GM18505 (cell line): ENCODE measurements at regions not wholly inside any gene's neighbourhood (a gene's known extent, or its start where the extent isn't known, plus 50 kb on each side); places are given as distances from the start of the nearest gene placed in this dataset.

Experiments used
- ATAC-seq: cut with Tn5 transposase; IDR thresholded peaks from one replicate; pipeline ENCODE4 v1.9.1; 2021; ENCODE audit not compliant: unreplicated experiment
- POLR2A ChIP-seq: IDR thresholded peaks from 4 replicates; pipeline ENCODE4 v1.6.1; 2011; ENCODE audit warnings: borderline replicate concordance; ENCODE audit not compliant: insufficient read depth, insufficient read length; ENCODE audit errors: extremely low read depth

GRCh38 chr10:9654261-9654660 lies 1363.4 kb upstream of the CELF2 start:
- no peak for ATAC-seq
- no peak for TF ChIP-seq POLR2A

GRCh38 chr10:9656386-9656785 lies 1361.3 kb upstream of the CELF2 start:
- ATAC-seq: no peak
- no peak for TF ChIP-seq POLR2A

GRCh38 chr10:9656996-9657395 lies 1360.7 kb upstream of the CELF2 start:
- no peak for ATAC-seq
- TF ChIP-seq POLR2A: no peak

DNA sequence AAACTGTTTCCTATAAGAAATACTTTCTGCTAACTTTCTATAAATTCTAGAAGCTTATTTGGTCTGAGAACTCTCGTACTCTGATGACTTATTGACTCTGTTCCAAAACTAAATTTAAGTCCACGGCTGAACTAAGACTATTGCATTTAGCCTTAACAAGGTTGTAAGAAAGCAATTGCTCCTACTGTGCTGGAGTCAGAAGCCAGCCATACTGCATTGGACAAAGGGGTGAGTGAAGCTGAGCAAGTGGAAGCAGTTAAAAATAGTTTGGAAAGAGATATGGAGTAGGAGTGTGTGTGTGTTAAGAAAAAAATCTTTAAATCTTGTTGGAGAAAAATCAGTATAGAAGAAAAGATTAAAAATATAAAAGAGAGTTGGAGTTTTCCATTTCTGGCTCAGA lies 1360.1 kb upstream of the CELF2 start:
- ATAC-seq: no peak
- TF ChIP-seq POLR2A: no peak

DNA sequence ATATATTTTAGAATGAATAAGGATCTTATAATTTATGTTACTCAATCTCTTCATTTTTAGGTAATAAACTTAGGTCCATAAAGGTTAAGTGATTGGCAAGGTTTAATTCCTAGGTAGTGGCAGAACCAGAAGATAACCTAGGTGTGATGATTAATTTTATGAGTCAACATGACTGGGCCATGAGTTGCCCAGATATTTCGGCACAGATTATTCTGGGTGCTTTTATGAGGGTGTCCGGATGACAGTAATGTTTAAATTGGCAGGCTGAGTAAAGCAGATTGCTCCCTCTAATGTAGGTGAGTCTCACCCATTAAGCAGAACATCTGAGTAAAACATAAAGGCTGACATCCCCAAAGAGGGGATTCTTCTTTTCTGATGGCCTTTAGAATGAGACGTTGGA lies 1349.3 kb upstream of the CELF2 start:
- ATAC-seq: no peak
- no peak for TF ChIP-seq POLR2A

GRCh38 chr10:9670911-9671310 lies 1346.8 kb upstream of the CELF2 start:
- no peak for TF ChIP-seq POLR2A
- ATAC-seq: no peak

DNA sequence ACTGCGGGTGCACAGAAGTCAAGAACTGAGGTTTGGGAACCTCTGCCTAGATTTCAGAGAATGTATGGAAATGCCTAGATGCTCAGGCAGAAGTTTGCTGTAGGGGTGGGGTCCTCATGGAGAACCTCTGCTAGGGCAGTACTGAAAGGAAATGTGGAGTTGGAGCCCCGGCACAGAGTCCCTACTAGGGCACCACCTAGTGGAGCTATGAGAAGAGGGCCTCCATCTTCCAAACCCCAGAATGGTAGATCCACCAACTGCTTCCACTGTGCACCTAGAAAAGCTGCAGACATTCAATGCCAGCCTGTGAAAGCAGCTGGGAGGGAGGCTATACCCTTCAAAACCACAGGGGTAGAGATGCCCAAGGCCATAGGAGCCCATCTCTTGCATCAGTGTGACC lies 1336.0 kb upstream of the CELF2 start:
- TF ChIP-seq POLR2A: no peak
- ATAC-seq: no peak

DNA sequence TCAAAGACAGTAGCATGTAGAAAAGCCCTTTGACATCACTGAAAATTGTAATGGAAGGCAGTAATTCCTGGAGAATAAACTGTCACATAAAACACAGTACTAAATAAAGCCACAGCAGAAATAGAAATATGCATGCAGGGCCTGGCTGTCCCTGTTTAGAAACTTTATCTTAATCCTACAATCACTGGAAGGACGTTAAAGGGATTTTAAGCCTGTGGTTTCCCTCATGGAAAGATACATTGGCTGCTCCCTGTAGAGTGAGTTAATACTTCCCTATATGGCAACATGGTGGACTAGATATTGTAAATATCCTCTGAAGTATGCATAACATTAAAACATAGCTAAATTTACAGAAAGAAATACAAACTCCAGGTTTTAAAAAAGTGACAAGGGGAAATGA lies 1334.9 kb upstream of the CELF2 start:
- ATAC-seq: no peak
- no peak for TF ChIP-seq POLR2A

GRCh38 chr10:9684186-9684585 lies 1333.5 kb upstream of the CELF2 start:
- no peak for ATAC-seq
- no peak for TF ChIP-seq POLR2A

- no peak for TF ChIP-seq POLR2A
- no peak for ATAC-seq
Observed at GRCh38 chr10:9685596-9685995, 1332.1 kb upstream of the CELF2 start.

- TF ChIP-seq POLR2A: no peak
- no peak for ATAC-seq
Observed at GRCh38 chr10:9688711-9689110, 1329.0 kb upstream of the CELF2 start.

DNA sequence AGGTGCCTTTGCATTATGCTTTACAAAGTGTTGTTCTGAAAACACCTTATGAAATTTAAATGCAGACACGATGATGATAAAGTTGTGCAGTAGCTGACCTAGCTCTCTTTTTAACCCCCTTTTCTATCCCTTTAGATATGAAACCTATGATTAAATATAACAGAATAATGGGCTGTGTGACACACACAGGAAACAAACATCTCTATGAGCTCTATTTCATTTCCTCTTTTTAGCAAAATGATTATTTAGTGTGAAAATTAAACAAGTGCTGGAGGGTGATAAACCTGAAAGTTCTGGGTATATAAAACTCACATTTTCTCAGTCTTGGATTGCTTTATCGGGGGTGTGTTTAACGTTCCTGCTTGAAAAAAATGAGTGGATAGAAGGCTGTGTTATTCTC lies 1310.5 kb upstream of the CELF2 start:
- TF ChIP-seq POLR2A: no peak
- no peak for ATAC-seq

DNA sequence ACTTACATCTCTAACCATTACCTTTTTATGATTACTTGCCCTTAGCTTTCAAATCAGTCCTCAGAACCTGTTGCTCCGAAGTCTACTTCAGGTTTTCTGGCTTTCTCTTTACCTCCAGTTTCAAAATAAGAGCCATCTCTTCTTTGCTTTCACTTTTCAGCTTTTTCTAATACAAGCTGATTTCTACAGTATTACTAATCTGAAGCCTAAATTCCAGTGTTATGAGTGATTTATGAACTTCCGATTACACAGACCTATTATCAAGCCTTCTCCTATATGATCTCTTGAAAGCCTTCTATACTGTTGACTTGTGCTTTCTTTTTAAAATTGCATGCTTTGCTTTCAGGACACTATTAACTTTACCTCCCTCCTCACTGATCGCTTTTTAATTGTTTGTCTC lies 1307.8 kb upstream of the CELF2 start:
- TF ChIP-seq POLR2A: no peak
- ATAC-seq: no peak

DNA sequence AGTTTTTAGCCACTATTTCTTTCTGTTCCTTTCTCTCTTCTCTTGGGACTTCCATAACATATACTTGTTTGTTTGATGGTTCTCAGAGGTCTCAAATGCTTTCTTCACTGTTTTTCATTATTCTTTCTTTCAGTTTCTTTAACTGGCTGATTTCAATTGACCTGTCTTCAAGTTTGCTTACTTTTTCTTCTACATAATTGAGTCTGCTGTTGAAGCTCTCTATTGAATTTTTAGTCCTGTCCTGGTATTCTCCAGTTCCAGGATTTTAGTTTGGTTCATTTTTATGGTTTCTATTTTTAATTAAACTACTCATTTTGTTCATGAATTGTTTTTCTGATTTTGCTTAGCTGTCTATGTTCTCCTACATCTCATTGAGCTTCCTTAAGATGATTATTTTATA lies 1305.3 kb upstream of the CELF2 start:
- no peak for ATAC-seq
- TF ChIP-seq POLR2A: no peak

- TF ChIP-seq POLR2A: no peak
- ATAC-seq: no peak
Observed at GRCh38 chr10:9719246-9719645, 1298.4 kb upstream of the CELF2 start.

GRCh38 chr10:9733766-9734165 lies 1283.9 kb upstream of the CELF2 start:
- no peak for ATAC-seq
- no peak for TF ChIP-seq POLR2A

DNA sequence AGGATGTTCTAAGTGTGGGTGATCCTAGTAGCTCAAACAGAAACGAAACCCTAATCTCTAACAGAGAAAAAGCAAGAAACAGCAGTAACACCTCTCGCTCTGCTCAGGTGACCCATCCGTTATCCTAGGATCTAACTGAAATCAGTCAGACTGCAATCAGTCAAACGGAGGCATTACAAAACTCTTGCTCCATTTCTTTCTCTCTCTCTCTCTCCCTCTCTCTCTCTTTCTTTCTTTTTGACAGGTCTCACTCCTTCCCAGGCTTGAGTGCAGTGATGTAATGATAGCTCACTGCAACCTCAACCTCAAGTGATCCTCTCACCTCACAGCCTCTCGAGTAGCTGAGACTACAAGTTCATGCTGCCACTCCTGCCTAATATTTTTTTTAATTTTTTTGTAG lies 1283.5 kb upstream of the CELF2 start:
- no peak for TF ChIP-seq POLR2A
- no peak for ATAC-seq

DNA sequence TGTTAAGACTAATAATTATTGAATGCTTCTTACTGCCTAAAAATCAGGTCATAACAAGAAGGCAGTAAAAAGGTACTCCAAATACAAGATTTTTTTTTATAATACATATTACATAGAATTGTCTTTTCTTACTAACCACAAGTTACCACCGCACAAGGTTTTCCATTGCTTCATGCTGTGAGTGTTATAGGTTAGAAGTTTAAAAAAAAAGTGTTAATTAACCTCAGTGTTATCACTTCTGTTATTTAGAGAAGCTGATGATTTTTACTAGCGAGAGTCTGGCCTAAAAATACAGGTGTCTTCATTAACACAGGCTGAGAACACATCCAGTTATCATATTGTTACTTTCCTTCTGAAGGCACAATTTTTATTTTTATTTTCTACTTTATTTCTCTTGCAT lies 1281.9 kb upstream of the CELF2 start:
- ATAC-seq: no peak
- no peak for TF ChIP-seq POLR2A
